Neuronal stem cell (in vitro differentiated cells): ENCODE measurements at regions not wholly inside any gene's neighbourhood (a gene's known extent, or its start where the extent isn't known, plus 50 kb on each side); places are given as distances from the start of the nearest gene placed in this dataset.
"Not testable (repeated sequence)": the region's sequence is repeated elsewhere in the genome, so short reads cannot be mapped to it uniquely, and the experiment has no call there.

Experiments
- DNase-seq: peaks from one replicate; pipeline ENCODE4 v3.0.0-alpha.2; 2013; ENCODE audit warnings: low spot score
- H2AFZ ChIP-seq: one replicate; pipeline ENCODE4 v1.6.1; 2013; ENCODE audit warnings: mild to moderate bottlenecking, low read length, inconsistent platforms
- H2AK5ac ChIP-seq: 2 replicates; pipeline ENCODE4 v1.6.1; 2013; ENCODE audit warnings: low read depth, mild to moderate bottlenecking, inconsistent platforms, low read length, moderate library complexity, mixed read lengths
- H2BK120ac ChIP-seq: 2 replicates; pipeline ENCODE4 v1.6.1; 2013; ENCODE audit warnings: low read depth, mild to moderate bottlenecking, inconsistent platforms, low read length, moderate library complexity, mixed read lengths
- H2BK12ac ChIP-seq: one replicate; pipeline ENCODE4 v1.6.1; 2013; ENCODE audit warnings: low read length, inconsistent platforms
- H2BK15ac ChIP-seq: 2 replicates; pipeline ENCODE4 v1.6.1; 2013; ENCODE audit warnings: mild to moderate bottlenecking, low read length, inconsistent platforms, mixed read lengths
- H2BK5ac ChIP-seq: one replicate; pipeline ENCODE4 v1.6.1; 2013; ENCODE audit warnings: inconsistent platforms, mild to moderate bottlenecking, low read length, moderate library complexity
- H3K14ac ChIP-seq: one replicate; pipeline ENCODE4 v1.6.1; 2013; ENCODE audit warnings: low read length, inconsistent platforms
- H3K18ac ChIP-seq: 2 replicates; pipeline ENCODE4 v1.6.1; 2013; ENCODE audit warnings: low read length, inconsistent platforms
- H3K23ac ChIP-seq: 2 replicates; pipeline ENCODE4 v1.6.1; 2013; ENCODE audit warnings: low read depth, mild to moderate bottlenecking, mixed read lengths, low read length, inconsistent platforms; ENCODE audit not compliant: poor library complexity
- H3K27ac ChIP-seq: replicated peaks from 3 replicates; pipeline ENCODE4 v1.5.1; 2013; ENCODE audit warnings: low read length, inconsistent platforms
- H3K27me3 ChIP-seq, 3 experiments: 2 replicates each; pipeline ENCODE4 v1.6.1; 2013; ENCODE audit warnings: low read length in 3 of 3, mild to moderate bottlenecking in 2 of 3, inconsistent platforms in 1 of 3, low read depth in 1 of 3, mixed read lengths in 1 of 3, moderate library complexity in 1 of 3; ENCODE audit not compliant: control insufficient read depth in 3 of 3, insufficient read depth in 3 of 3
- H3K36me3 ChIP-seq, 2 donors: replicated peaks in 1 of 2; 2 replicates each; pipeline ENCODE4 v1.6.1; 2013; ENCODE audit warnings: low read length in 2 of 2; ENCODE audit not compliant: control insufficient read depth in 2 of 2, insufficient read depth in 2 of 2
- H3K4ac ChIP-seq: 2 replicates; pipeline ENCODE4 v1.6.1; 2013; ENCODE audit warnings: inconsistent platforms, mild to moderate bottlenecking, low read length, moderate library complexity
- H3K4me1 ChIP-seq, 2 donors: 1 replicate in 1 of 2; 2 replicates in 1 of 2; pipeline ENCODE4 v1.6.1; 2013; ENCODE audit warnings: low read length in 2 of 2, low read depth in 1 of 2; ENCODE audit not compliant: control insufficient read depth in 2 of 2, insufficient read depth in 1 of 2
- H3K4me2 ChIP-seq: one replicate; pipeline ENCODE4 v1.6.1; 2013; ENCODE audit warnings: mild to moderate bottlenecking, low read length, inconsistent platforms; ENCODE audit not compliant: insufficient read depth, poor library complexity, severe bottlenecking
- H3K4me3 ChIP-seq, 2 donors: 2 replicates each; pipeline ENCODE4 v1.5.1; 2013; ENCODE audit warnings: low read length in 2 of 2, mild to moderate bottlenecking in 2 of 2, inconsistent platforms in 1 of 2, moderate library complexity in 1 of 2
- H3K79me1 ChIP-seq: one replicate; pipeline ENCODE4 v1.6.1; 2013; ENCODE audit warnings: low read depth, mild to moderate bottlenecking, inconsistent platforms, low read length, moderate library complexity
- H3K9ac ChIP-seq: one replicate; pipeline ENCODE4 v1.6.1; 2013; ENCODE audit warnings: mild to moderate bottlenecking, low read depth, low read length, inconsistent platforms; ENCODE audit not compliant: poor library complexity
- H3K9me3 ChIP-seq, 2 donors: replicated peaks in 1 of 2; 2 replicates each; pipeline versions ENCODE3 to v1.6.1; 2013; ENCODE audit warnings: low read length in 2 of 2, mild to moderate bottlenecking in 2 of 2, inconsistent platforms in 1 of 2, low read depth in 1 of 2, mixed read lengths in 1 of 2, moderate library complexity in 1 of 2; ENCODE audit not compliant: control insufficient read depth in 2 of 2, insufficient read depth in 1 of 2
- H4K8ac ChIP-seq: one replicate; pipeline ENCODE4 v1.6.1; 2013; ENCODE audit warnings: low read depth, mild to moderate bottlenecking, inconsistent platforms, low read length, moderate library complexity
- H4K91ac ChIP-seq: one replicate; pipeline ENCODE4 v1.6.1; 2013; ENCODE audit warnings: low read length, low read depth, mild to moderate bottlenecking, inconsistent platforms; ENCODE audit not compliant: poor library complexity
- WGBS, 2 donors: extraction: QIAGEN DNeasy Blood & Tissue Kit; methylation state at CpG; one replicate each; pipeline ENCODE4 v1.1.7; 2013; ENCODE audit warnings: missing lambda C conversion rate in 2 of 2, mixed read lengths in 1 of 2; ENCODE audit not compliant: insufficient read length in 2 of 2, insufficient replicate concordance in 1 of 2; ENCODE audit errors: extremely low coverage in 2 of 2; 5-methylcytosine and 5-hydroxymethylcytosine counted together

DNA sequence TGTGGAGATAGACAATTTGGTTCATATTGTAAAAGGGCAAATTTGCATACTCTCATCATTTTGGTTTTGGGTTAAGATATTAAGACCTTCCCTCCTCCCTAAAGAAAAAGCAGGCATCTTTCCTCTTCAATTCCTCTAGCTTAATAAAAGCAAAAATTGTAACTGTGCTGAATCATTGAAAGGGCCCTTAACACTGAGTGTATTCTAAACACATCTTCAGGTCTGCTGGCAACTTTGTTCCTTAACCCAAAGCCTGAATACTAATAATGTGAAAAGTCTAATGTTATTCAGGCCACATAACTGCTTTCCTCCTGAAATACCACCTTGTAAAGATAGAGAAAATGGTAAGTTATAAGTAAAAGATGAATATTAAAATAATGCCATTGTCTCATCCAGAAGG is 1200.5 kb upstream of the FAM98A start:
- no peak overlapping the region for H3K23ac ChIP-seq
- no peak overlapping the region for H2BK120ac ChIP-seq
- H3K36me3 ChIP-seq, result no peaks in the 10 kb centered on the region
- no peaks in the 10 kb centered on the region for H3K79me1 ChIP-seq
- H3K4me3 ChIP-seq, result no peak overlapping the region
- no peak overlapping the region for H4K91ac ChIP-seq
- H3K27ac ChIP-seq, result no peak overlapping the region
- no peak overlapping the region for H2AK5ac ChIP-seq
- no peak overlapping the region for H2BK15ac ChIP-seq
- H3K4ac ChIP-seq, result no peak overlapping the region
- no peaks in the 10 kb centered on the region for H3K27me3 ChIP-seq
- no peak overlapping the region for H3K4me2 ChIP-seq
- no peak overlapping the region for H2BK5ac ChIP-seq
- DNase-seq, result no peak
- H3K9ac ChIP-seq, result no peak overlapping the region
- H4K8ac ChIP-seq, result no peak overlapping the region
- no peak overlapping the region for H3K14ac ChIP-seq
- H3K18ac ChIP-seq, result no peak overlapping the region
- H2AFZ ChIP-seq, result no peak overlapping the region
- no peak overlapping the region for H2BK12ac ChIP-seq
- no peaks in the 10 kb centered on the region for H3K9me3 ChIP-seq
- peaks cover 0 to 3% of the 10 kb centered on the region in 2 donors for H3K4me1 ChIP-seq

DNA sequence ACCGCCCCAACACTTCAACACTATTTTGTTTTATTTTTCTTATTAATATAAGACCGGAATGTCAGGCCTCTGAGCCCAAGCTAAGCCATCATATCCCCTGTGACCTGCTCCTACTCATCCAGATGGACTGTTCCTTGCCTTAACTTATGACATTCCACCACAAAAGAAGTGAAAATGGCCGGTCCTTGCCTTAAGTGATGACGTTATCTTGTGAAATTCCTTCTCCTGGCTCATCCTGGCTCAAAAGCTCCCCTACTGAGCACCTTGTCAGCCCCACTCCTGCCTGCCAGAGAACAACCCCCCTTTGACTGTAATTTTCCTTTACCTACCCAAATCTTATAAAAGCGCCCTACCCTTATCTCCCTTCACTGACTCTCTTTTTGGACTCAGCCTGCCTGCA is 1196.5 kb upstream of the FAM98A start:
- H2AK5ac ChIP-seq, H2BK12ac ChIP-seq, DNase-seq, H3K14ac ChIP-seq, H2AFZ ChIP-seq, H3K9ac ChIP-seq, H4K91ac ChIP-seq, H3K4ac ChIP-seq, H2BK120ac ChIP-seq, H3K23ac ChIP-seq, H2BK5ac ChIP-seq, H3K9me3 ChIP-seq, H3K4me2 ChIP-seq, H4K8ac ChIP-seq, H3K4me1 ChIP-seq, H3K18ac ChIP-seq, H2BK15ac ChIP-seq, H3K4me3 ChIP-seq, H3K27me3 ChIP-seq, H3K79me1 ChIP-seq, H3K27ac ChIP-seq, H3K36me3 ChIP-seq: not testable (repeated sequence)
- WGBS, 2 donors, result 100% methylated on average over 1 of the region's 5 CpGs; no CpG with 5 or more reads in 1 of the 2 donors

DNA sequence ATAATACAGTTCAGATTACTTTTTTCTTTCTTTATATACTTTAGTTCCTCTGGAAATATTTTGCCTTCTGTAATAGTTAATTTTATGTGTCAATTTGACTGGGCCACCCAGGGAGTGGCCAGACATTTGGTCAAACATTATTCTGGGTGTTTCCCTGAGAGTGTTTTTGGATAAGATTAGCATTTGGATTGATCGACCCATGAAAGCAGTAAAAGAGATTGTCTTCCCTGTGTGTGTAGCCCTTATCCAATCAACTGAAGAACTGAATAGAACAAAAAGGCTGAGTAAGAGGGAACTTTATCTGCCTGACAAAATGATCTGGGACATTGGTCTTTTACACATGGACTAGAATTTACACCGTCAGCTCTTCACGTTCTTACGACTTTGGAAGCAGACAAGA is 1190.1 kb upstream of the FAM98A start:
- H3K23ac ChIP-seq, result no peak overlapping the region
- no peak overlapping the region for H3K4me3 ChIP-seq
- H4K8ac ChIP-seq, result no peak overlapping the region
- H3K27me3 ChIP-seq, result no peaks in the 10 kb centered on the region
- H3K14ac ChIP-seq, result no peak overlapping the region
- H2AK5ac ChIP-seq, result no peak overlapping the region
- no peak overlapping the region for H3K18ac ChIP-seq
- no peak overlapping the region for H2BK5ac ChIP-seq
- DNase-seq, result no peak
- no peak overlapping the region for H2BK15ac ChIP-seq
- no peak overlapping the region for H3K27ac ChIP-seq
- peaks cover 0 to 2% of the 10 kb centered on the region in 2 donors for H3K4me1 ChIP-seq
- H2AFZ ChIP-seq, result no peak overlapping the region
- no peak overlapping the region for H2BK120ac ChIP-seq
- no peaks in the 10 kb centered on the region for H3K36me3 ChIP-seq
- H3K4me2 ChIP-seq, result no peak overlapping the region
- H4K91ac ChIP-seq, result no peak overlapping the region
- no peaks in the 10 kb centered on the region for H3K79me1 ChIP-seq
- H2BK12ac ChIP-seq, result no peak overlapping the region
- H3K9me3 ChIP-seq, result no peaks in the 10 kb centered on the region
- H3K4ac ChIP-seq, result no peak overlapping the region
- WGBS, 2 donors, result no CpG with 5 or more reads among the region's 4 CpGs
- no peak overlapping the region for H3K9ac ChIP-seq

DNA sequence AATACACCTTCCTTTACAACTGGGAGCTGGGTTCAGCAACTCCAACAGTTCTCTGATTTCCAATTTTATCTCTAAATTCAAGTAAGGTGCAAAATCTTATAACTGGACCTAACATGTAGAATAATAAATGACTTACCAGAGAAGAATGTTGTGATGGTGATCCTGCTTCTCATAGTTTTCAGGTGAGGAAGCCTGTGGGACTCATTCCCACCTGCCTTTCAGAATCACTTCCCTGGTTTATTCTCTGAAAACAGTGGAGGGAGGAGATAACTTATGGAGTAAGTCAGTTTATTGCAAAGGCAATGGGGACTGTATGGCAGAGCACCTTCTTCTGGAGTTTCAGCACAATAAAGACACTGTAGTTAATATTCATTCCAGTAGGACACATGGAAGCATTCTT is 1188.2 kb upstream of the FAM98A start:
- no peaks in the 10 kb centered on the region for H3K36me3 ChIP-seq
- no peak overlapping the region for H2BK12ac ChIP-seq
- H4K91ac ChIP-seq, result no peak overlapping the region
- H2BK15ac ChIP-seq, result no peak overlapping the region
- no peak overlapping the region for H3K4ac ChIP-seq
- no peaks in the 10 kb centered on the region for H3K27me3 ChIP-seq
- no peak for DNase-seq
- peaks cover 0 to 2% of the 10 kb centered on the region in 2 donors for H3K4me1 ChIP-seq
- H3K23ac ChIP-seq, result no peak overlapping the region
- no peak overlapping the region for H2AFZ ChIP-seq
- no peaks in the 10 kb centered on the region for H3K79me1 ChIP-seq
- H2BK5ac ChIP-seq, result no peak overlapping the region
- H3K4me3 ChIP-seq, result no peak overlapping the region
- H3K14ac ChIP-seq, result no peak overlapping the region
- no peak overlapping the region for H3K27ac ChIP-seq
- H3K4me2 ChIP-seq, result no peak overlapping the region
- no peaks in the 10 kb centered on the region for H3K9me3 ChIP-seq
- no peak overlapping the region for H4K8ac ChIP-seq
- no peak overlapping the region for H3K9ac ChIP-seq
- no peak overlapping the region for H2BK120ac ChIP-seq
- H2AK5ac ChIP-seq, result no peak overlapping the region
- H3K18ac ChIP-seq, result no peak overlapping the region
